Aorta (tissue), 5 donors: ENCODE measurements at regions not wholly inside any gene's neighbourhood (a gene's known extent, or its start where the extent isn't known, plus 50 kb on each side); places are given as distances from the start of the nearest gene placed in this dataset.

Source experiments
- ATAC-seq: fragments of 200-7000 bp; cut with Tn5 transposase; one replicate; pipeline ENCODE4 v1.9.1; 2022; ENCODE audit warnings: moderate library complexity; ENCODE audit not compliant: low FRiP score
- DNase-seq, 2 donors: peaks; one replicate each; pipeline ENCODE4 v3.0.0-alpha.2; 2020
- H3K27ac ChIP-seq, 2 donors: one replicate each; pipeline ENCODE4 v1.5.1; 2013; ENCODE audit warnings: low read length in 2 of 2, mild to moderate bottlenecking in 2 of 2, moderate library complexity in 2 of 2, control low read depth in 1 of 2, inconsistent platforms in 1 of 2, low read depth in 1 of 2
- H3K27me3 ChIP-seq, 2 donors: one replicate each; pipeline ENCODE4 v1.6.1; 2013; ENCODE audit warnings: control low read depth in 1 of 2, low read length in 1 of 2, mild to moderate bottlenecking in 1 of 2, moderate library complexity in 1 of 2; ENCODE audit not compliant: insufficient read depth in 2 of 2, control insufficient read depth in 1 of 2
- H3K36me3 ChIP-seq, 2 donors: one replicate each; pipeline ENCODE4 v1.6.1; 2013; ENCODE audit warnings: control low read depth in 1 of 2, low read length in 1 of 2, mild to moderate bottlenecking in 1 of 2; ENCODE audit not compliant: insufficient read depth in 2 of 2, control insufficient read depth in 1 of 2
- H3K4me1 ChIP-seq, 2 donors: one replicate each; pipeline ENCODE4 v1.6.1; 2013; ENCODE audit warnings: low read length in 2 of 2, control low read depth in 1 of 2, mild to moderate bottlenecking in 1 of 2, moderate library complexity in 1 of 2; ENCODE audit not compliant: insufficient read depth in 2 of 2, control insufficient read depth in 1 of 2
- H3K4me3 ChIP-seq, 2 donors: one replicate each; pipeline ENCODE4 v1.5.1; 2013; ENCODE audit warnings: low read length in 2 of 2, control low read depth in 1 of 2, mild to moderate bottlenecking in 1 of 2
- H3K9me3 ChIP-seq: one replicate; pipeline ENCODE4 v1.6.1; 2013; ENCODE audit warnings: mild to moderate bottlenecking, low read length; ENCODE audit not compliant: control insufficient read depth
- WGBS, 2 donors: extraction: QIAGEN DNeasy Blood & Tissue Kit; methylation state at CpG; one replicate each; pipeline ENCODE4 v1.1.7; 2013; 5-methylcytosine and 5-hydroxymethylcytosine counted together
- intact Hi-C, 2 donors: fragments of 100-400 bp; cut with DNase I; formaldehyde crosslinking; loops; one replicate each; pipeline versions ENCODE4 v1.14.2 to v1.15.0; 2022
- donor health status: healthy with polysubstance abuse.
- donor health status: Bipolar disorder and iron deficiency.
- donor health status: DM: no; HTN: no; CAD: no.
- donor health status: DM: no; HTN: no; CAD: no.
- donor health status: DM: yes; HTN: yes; CAD: no.

DNA sequence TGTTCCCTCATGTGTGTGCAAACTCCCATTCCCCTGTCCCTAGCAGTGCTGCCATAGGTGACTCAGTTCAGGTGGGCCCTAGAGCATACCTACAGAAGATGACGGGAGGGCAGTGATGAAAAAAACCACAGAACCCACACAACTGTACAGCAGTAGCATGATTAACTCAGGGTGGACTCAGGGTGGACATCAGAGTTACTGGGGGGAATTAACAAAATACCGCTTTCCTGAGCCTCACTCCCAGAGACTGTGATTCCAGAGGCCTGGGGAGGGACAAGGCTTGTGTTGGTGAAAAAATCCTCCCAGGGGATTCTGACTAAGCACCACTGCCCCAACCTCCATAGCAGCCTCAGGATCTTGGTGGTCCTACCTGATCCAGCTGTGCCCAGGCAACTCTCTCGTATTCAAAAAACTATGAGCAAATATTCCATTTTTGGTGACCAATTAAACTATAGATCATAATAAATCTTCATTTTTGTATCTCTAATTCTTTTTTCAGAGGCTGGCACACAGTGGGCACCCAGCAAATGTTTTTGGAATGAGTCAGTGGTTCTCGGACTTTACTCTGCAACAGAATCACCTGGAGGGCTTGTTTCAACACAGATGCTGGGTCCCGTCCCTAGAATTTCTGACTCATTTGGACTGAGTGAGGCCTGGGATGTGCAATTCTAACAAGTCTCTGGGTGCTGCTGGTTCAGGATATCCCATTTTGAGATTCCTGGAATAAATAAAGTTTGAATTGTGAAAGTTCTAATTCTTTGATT is 84.1 kb upstream of the NABP1 start:
- no peaks in the 10 kb centered on the region for H3K4me1 ChIP-seq
- no peaks in the 10 kb centered on the region for H3K27me3 ChIP-seq
- intact Hi-C loops = no loop called here
- 64 to 69% methylated on average over 5 of the region's 5 CpGs for WGBS, 2 donors
- H3K27ac ChIP-seq = no peak overlapping the region
- no peak overlapping the region for H3K4me3 ChIP-seq
- ATAC-seq (no peak), DNase-seq (no peak)
- peaks cover 2% of the 10 kb centered on the region for H3K9me3 ChIP-seq
- no peaks in the 10 kb centered on the region for H3K36me3 ChIP-seq

GRCh38 chr2:191597186-191597751 is 80.7 kb upstream of the NABP1 start:
- H3K27ac ChIP-seq = no peak overlapping the region
- H3K4me3 ChIP-seq = no peak overlapping the region
- DNase-seq = no peak
- H3K9me3 ChIP-seq = peaks cover under 1% of the 10 kb centered on the region
- no peaks in the 10 kb centered on the region for H3K36me3 ChIP-seq
- 74 to 79% methylated on average over 9 of the region's 9 CpGs for WGBS, 2 donors
- no peaks in the 10 kb centered on the region for H3K4me1 ChIP-seq
- no peaks in the 10 kb centered on the region for H3K27me3 ChIP-seq
- intact Hi-C loops = no loop called here
- ATAC-seq = no peak

GRCh38 chr2:191598296-191598695 is 79.6 kb upstream of the NABP1 start:
- ATAC-seq = no peak
- H3K4me1 ChIP-seq = no peaks in the 10 kb centered on the region

GRCh38 chr2:191601060-191601459 is 76.9 kb upstream of the NABP1 start:
- H3K36me3 ChIP-seq = no peaks in the 10 kb centered on the region
- ATAC-seq (no peak), DNase-seq (peak in 1 of 2 donors; percentile 60)
- no peak overlapping the region for H3K27ac ChIP-seq
- 74 to 78% methylated on average over 3 of the region's 3 CpGs for WGBS, 2 donors
- intact Hi-C loops = no loop called here
- no peak overlapping the region for H3K4me3 ChIP-seq
- H3K9me3 ChIP-seq = no peaks in the 10 kb centered on the region
- H3K27me3 ChIP-seq = no peaks in the 10 kb centered on the region
- no peaks in the 10 kb centered on the region for H3K4me1 ChIP-seq

More at GRCh38 chr2:191598296-191598695, 79.6 kb upstream of the NABP1 start:
- intact Hi-C loops = no loop called here
- H3K27me3 ChIP-seq = no peaks in the 10 kb centered on the region
- no peak overlapping the region for H3K27ac ChIP-seq
- no peak overlapping the region for H3K4me3 ChIP-seq
- DNase-seq = no peak
- H3K9me3 ChIP-seq = no peaks in the 10 kb centered on the region
- H3K36me3 ChIP-seq = no peaks in the 10 kb centered on the region

- ATAC-seq (no peak), DNase-seq (no peak)
- Histone ChIP-seq H3K27ac (no peak overlapping the region), H3K9me3 (no peaks in the 10 kb centered on the region), H3K36me3 (no peaks in the 10 kb centered on the region), H3K27me3 (no peaks in the 10 kb centered on the region), H3K4me1 (no peaks in the 10 kb centered on the region), H3K4me3 (no peak overlapping the region)
- WGBS, 2 donors = 85 to 88% methylated on average over 4 of the region's 4 CpGs
- intact Hi-C loops = no loop called here
Observed at GRCh38 chr2:191604154-191604553, 73.8 kb upstream of the NABP1 start.

DNA sequence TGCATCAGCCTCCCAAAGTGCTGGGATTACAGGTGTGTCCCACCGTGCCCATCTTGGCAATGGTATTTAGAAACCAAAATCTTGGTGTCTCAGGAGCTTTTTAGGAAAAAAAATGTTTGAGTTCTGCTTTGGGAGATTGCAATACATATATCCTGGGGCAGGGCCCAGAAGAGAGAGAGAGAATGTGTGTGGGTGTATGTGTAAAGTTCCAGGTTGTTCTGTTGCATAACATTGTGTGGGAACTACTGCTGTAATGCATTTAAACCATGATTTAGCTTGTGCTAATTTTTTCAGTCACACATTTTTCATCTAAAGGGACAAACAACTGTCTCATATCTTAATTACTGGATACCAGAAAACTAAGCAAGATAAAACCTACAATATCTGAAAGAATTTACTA is 70.8 kb upstream of the NABP1 start:
- Histone ChIP-seq H3K9me3 (no peaks in the 10 kb centered on the region), H3K4me1 (no peaks in the 10 kb centered on the region), H3K4me3 (no peak overlapping the region), H3K36me3 (no peaks in the 10 kb centered on the region), H3K27ac (no peak overlapping the region), H3K27me3 (no peaks in the 10 kb centered on the region)
- 92 to 96% methylated on average over 1 of the region's 1 CpG for WGBS, 2 donors
- ATAC-seq = no peak
- no peak for DNase-seq
- intact Hi-C loops = no loop called here

- Histone ChIP-seq H3K27me3 (no peaks in the 10 kb centered on the region), H3K4me1 (no peaks in the 10 kb centered on the region), H3K27ac (no peak overlapping the region), H3K36me3 (no peaks in the 10 kb centered on the region), H3K9me3 (no peaks in the 10 kb centered on the region), H3K4me3 (no peak overlapping the region)
- intact Hi-C loops = no loop called here
- no peak for DNase-seq
- no peak for ATAC-seq
Observed at GRCh38 chr2:191610756-191611155, 67.2 kb upstream of the NABP1 start.

DNA sequence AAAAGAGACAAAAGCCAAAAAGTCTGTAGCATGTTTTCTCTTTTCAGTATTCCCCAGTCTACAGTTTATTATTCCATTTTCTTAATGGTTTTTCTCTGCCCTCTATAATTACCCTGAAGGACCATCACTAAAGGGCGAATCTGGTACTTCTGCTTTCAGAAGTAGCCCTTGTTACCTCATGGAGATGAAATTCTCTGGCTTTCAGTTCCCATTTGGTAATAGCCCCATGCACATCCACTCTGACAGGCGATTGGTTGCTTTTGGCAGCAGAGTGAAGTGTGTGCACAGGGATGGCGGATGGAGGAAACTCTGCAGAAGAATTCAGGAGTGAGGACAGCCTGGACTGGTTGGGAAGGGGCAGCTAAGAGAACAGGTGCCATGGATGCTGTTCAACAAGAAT is 66.3 kb upstream of the NABP1 start:
- ATAC-seq = no peak
- no peak overlapping the region for H3K4me3 ChIP-seq

GRCh38 chr2:191612496-191612895 is 65.4 kb upstream of the NABP1 start:
- no peak for DNase-seq
- WGBS, 2 donors = 87 to 92% methylated on average over 1 of the region's 1 CpG
- intact Hi-C loops = no loop called here
- no peaks in the 10 kb centered on the region for H3K36me3 ChIP-seq
- no peaks in the 10 kb centered on the region for H3K9me3 ChIP-seq
- no peaks in the 10 kb centered on the region for H3K4me1 ChIP-seq
- no peak for ATAC-seq
- no peaks in the 10 kb centered on the region for H3K27me3 ChIP-seq
- H3K4me3 ChIP-seq = no peak overlapping the region
- no peak overlapping the region for H3K27ac ChIP-seq

More for the DNA sequence above, 66.3 kb upstream of the NABP1 start:
- WGBS, 2 donors = 63 to 67% methylated on average over 3 of the region's 3 CpGs
- no peak overlapping the region for H3K27ac ChIP-seq
- no peaks in the 10 kb centered on the region for H3K36me3 ChIP-seq
- DNase-seq = peak in 1 of 2 donors; percentile 52
- no peaks in the 10 kb centered on the region for H3K9me3 ChIP-seq
- H3K27me3 ChIP-seq = no peaks in the 10 kb centered on the region
- intact Hi-C loops = no loop called here
- no peaks in the 10 kb centered on the region for H3K4me1 ChIP-seq
